Chondrocyte (in vitro differentiated cells): ENCODE measurements at regions not wholly inside any gene's neighbourhood (a gene's known extent, or its start where the extent isn't known, plus 50 kb on each side); places are given as distances from the start of the nearest gene placed in this dataset.
A peak's percentile ranks its signal among the peaks of the same experiment; 100 is the strongest.

Experiments used
- DNase-seq: peaks from one replicate; pipeline ENCODE4 v3.0.0; 2021; ENCODE audit warnings: mixed read lengths, low spot score
- H3K27ac Mint-ChIP-seq: one replicate; pipeline ENCODE4 v1.8.0; 2021; ENCODE audit warnings: mild to moderate bottlenecking, moderate library complexity, mixed read lengths; ENCODE audit not compliant: unreplicated experiment
- H3K27me3 Mint-ChIP-seq: 2 replicates; pipeline ENCODE4 v1.8.0; 2021; ENCODE audit warnings: low read depth, mixed read lengths
- H3K36me3 Mint-ChIP-seq: 2 replicates; pipeline ENCODE4 v1.8.0; 2021; ENCODE audit warnings: low read depth, mixed read lengths
- H3K4me1 Mint-ChIP-seq: 2 replicates; pipeline ENCODE4 v1.8.0; 2021; ENCODE audit warnings: low read depth, mild to moderate bottlenecking, mixed read lengths
- H3K4me3 Mint-ChIP-seq: one replicate; pipeline ENCODE4 v1.8.0; 2021; ENCODE audit warnings: mild to moderate bottlenecking, moderate library complexity, mixed read lengths; ENCODE audit not compliant: unreplicated experiment
- H3K9me3 Mint-ChIP-seq: 2 replicates; pipeline ENCODE4 v1.8.0; 2021; ENCODE audit warnings: low read depth, mixed read lengths
- CTCF ChIP-seq: fragments of 200-600 bp; sonication (generic); IDR thresholded peaks from 2 replicates; pipeline ENCODE4 v1.5.0; 2021; ENCODE audit warnings: antibody characterized with exemption, mild to moderate bottlenecking, moderate library complexity

- DNase-seq = no peak
- Mint-ChIP-seq H3K4me3 (no peak overlapping the region), H3K36me3 (no peaks in the 10 kb centered on the region), H3K27ac (peak overlapping the region; percentile 38), H3K4me1 (peaks cover 5% of the 10 kb centered on the region), H3K9me3 (no peaks in the 10 kb centered on the region), H3K27me3 (no peaks in the 10 kb centered on the region)
- no peak for TF ChIP-seq CTCF
These were observed 273.9 kb downstream of the RFPL4B start for GRCh38 chr6:112620812-112621569.

DNA sequence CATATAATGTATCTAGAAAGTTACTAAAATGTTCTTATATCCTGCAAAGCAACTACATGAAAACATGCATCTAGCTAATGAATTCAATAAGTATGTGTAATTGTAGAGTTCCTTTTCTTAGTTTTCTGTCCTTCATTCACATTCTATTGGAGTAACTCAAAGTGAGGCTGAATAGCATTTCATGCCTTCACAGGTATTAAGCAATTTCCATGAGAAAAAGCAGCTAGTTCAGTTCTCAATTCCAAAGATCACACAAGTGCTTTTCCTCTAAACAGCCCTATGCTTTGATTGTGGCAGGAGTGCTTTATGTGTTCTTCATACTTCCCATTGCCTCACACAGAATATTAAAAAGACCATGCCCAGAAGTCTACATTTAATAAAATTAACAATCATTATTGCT is 274.9 kb downstream of the RFPL4B start:
- H3K4me3 Mint-ChIP-seq = no peak overlapping the region
- no peaks in the 10 kb centered on the region for H3K36me3 Mint-ChIP-seq
- no peak for TF ChIP-seq CTCF
- peaks cover 3% of the 10 kb centered on the region for H3K9me3 Mint-ChIP-seq
- no peak overlapping the region for H3K27ac Mint-ChIP-seq
- H3K27me3 Mint-ChIP-seq = no peaks in the 10 kb centered on the region
- peaks cover 5% of the 10 kb centered on the region for H3K4me1 Mint-ChIP-seq
- DNase-seq = no peak

GRCh38 chr6:112626468-112627082 is 279.4 kb downstream of the RFPL4B start:
- no peak overlapping the region for H3K4me3 Mint-ChIP-seq
- H3K36me3 Mint-ChIP-seq = no peaks in the 10 kb centered on the region
- no peaks in the 10 kb centered on the region for H3K27me3 Mint-ChIP-seq
- H3K27ac Mint-ChIP-seq = no peak overlapping the region
- H3K9me3 Mint-ChIP-seq = peaks cover 3% of the 10 kb centered on the region
- no peak for TF ChIP-seq CTCF
- H3K4me1 Mint-ChIP-seq = no peaks in the 10 kb centered on the region
- DNase-seq = no peak

- TF ChIP-seq CTCF = no peak
- no peak overlapping the region for H3K27ac Mint-ChIP-seq
- no peaks in the 10 kb centered on the region for H3K27me3 Mint-ChIP-seq
- H3K36me3 Mint-ChIP-seq = peaks cover 1% of the 10 kb centered on the region
- H3K4me1 Mint-ChIP-seq = peaks cover 3% of the 10 kb centered on the region
- H3K9me3 Mint-ChIP-seq = no peaks in the 10 kb centered on the region
- no peak overlapping the region for H3K4me3 Mint-ChIP-seq
- no peak for DNase-seq
These were observed 287.2 kb downstream of the RFPL4B start for GRCh38 chr6:112634376-112634775.

DNA sequence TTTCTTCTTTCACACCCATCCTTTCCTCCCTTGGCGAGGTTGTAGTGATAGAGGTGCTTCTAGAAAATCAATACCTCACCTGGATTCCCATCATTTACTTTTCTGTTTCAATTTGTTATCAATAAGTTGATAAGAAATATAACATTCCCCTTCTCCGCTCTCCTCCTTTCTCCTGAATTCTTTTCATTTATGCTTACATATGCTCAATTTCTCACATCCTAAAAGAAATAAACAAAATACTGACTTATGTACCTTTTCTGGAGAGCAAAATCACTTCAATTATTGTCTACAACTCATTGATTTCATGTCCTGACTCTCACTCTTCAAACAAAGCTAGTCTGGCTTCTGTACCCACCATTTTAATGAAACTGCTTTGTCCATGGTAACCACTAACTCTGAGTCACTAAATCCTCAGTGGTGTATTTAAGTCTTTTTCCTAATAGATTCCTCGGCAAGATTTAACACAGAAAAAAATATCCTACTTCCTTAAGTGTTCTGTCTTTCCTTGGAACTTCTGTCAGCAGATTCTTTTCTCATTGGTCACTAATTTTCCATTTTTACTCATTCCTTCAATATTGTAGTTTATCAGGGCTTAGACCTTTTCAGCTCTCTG is 289.6 kb downstream of the RFPL4B start:
- H3K4me3 Mint-ChIP-seq = no peak overlapping the region
- DNase-seq = no peak
- no peaks in the 10 kb centered on the region for H3K9me3 Mint-ChIP-seq
- H3K27me3 Mint-ChIP-seq = no peaks in the 10 kb centered on the region
- H3K27ac Mint-ChIP-seq = no peak overlapping the region
- peaks cover 13% of the 10 kb centered on the region for H3K4me1 Mint-ChIP-seq
- no peak for TF ChIP-seq CTCF
- peaks cover under 1% of the 10 kb centered on the region for H3K36me3 Mint-ChIP-seq
